Keratinocyte (primary cell): ENCODE measurements at regions not wholly inside any gene's neighbourhood (a gene's known extent, or its start where the extent isn't known, plus 50 kb on each side); places are given as distances from the start of the nearest gene placed in this dataset.

Experiments
- DNase-seq: peaks from one replicate; pipeline ENCODE4 v3.0.0-alpha.2; 2011; ENCODE audit warnings: low read depth, missing footprints, low spot score
- FAIRE-seq: peaks from 2 replicates; lab custom pipeline; 2011; peaks lifted over from hg19 to GRCh38; lab: Jason Lieb, UNC
- H2AFZ ChIP-seq: 2 replicates; pipeline ENCODE4 v1.6.0; 2012; ENCODE audit warnings: low read length, control low read depth, inconsistent platforms; ENCODE audit not compliant: control insufficient read depth
- H3K27ac ChIP-seq: 2 replicates; pipeline ENCODE4 v1.5.1; 2011; ENCODE audit warnings: low read length; ENCODE audit not compliant: control insufficient read depth, insufficient read depth
- H3K27me3 ChIP-seq: 3 replicates; pipeline ENCODE4 v1.6.0; 2011; ENCODE audit warnings: low read length; ENCODE audit not compliant: control insufficient read depth, insufficient read depth; ENCODE audit errors: extremely low read depth
- H3K36me3 ChIP-seq, 2 experiments: 2 replicates in 1 of 2; 3 replicates in 1 of 2; pipeline ENCODE4 v1.5.1; 2011; ENCODE audit warnings: low read length in 2 of 2, mild to moderate bottlenecking in 1 of 2; ENCODE audit not compliant: control insufficient read depth in 2 of 2, insufficient read depth in 2 of 2; ENCODE audit errors: extremely low read depth in 1 of 2
- H3K4me1 ChIP-seq: 3 replicates; pipeline ENCODE4 v1.5.1; 2011; ENCODE audit warnings: low read length; ENCODE audit not compliant: control insufficient read depth, insufficient read depth; ENCODE audit errors: extremely low read depth
- H3K4me2 ChIP-seq: 3 replicates; pipeline ENCODE4 v1.6.0; 2011; ENCODE audit warnings: low read depth, low read length; ENCODE audit not compliant: control insufficient read depth, insufficient read depth; ENCODE audit errors: extremely low read depth
- H3K4me3 ChIP-seq, 3 experiments: fragments of 200-600 bp in 1 of 3; sonication (generic) in 1 of 3; 2 replicates in 2 of 3; 3 replicates in 1 of 3; pipeline ENCODE4 v1.5.1; 2011 to 2016; ENCODE audit warnings: low read length in 3 of 3, mild to moderate bottlenecking in 3 of 3, control low read depth in 2 of 3, inconsistent platforms in 1 of 3, low read depth in 1 of 3, mixed read lengths in 1 of 3, mixed run types in 1 of 3, moderate library complexity in 1 of 3; ENCODE audit not compliant: control insufficient read depth in 2 of 3, insufficient read depth in 2 of 3; ENCODE audit errors: extremely low read depth in 1 of 3
- H3K79me2 ChIP-seq: 2 replicates; pipeline ENCODE4 v1.6.0; 2012; ENCODE audit warnings: low read length; ENCODE audit not compliant: control insufficient read depth, insufficient read depth
- H3K9ac ChIP-seq: 3 replicates; pipeline ENCODE4 v1.6.0; 2011; ENCODE audit warnings: low read length; ENCODE audit not compliant: control insufficient read depth, insufficient read depth; ENCODE audit errors: extremely low read depth
- H3K9me1 ChIP-seq: 3 replicates; pipeline ENCODE4 v1.6.0; 2011; ENCODE audit warnings: low read length; ENCODE audit not compliant: control insufficient read depth, insufficient read depth; ENCODE audit errors: extremely low read depth
- H3K9me3 ChIP-seq: 2 replicates; pipeline ENCODE4 v1.5.1; 2012; ENCODE audit warnings: low read depth, low read length; ENCODE audit not compliant: control insufficient read depth
- H4K20me1 ChIP-seq: 3 replicates; pipeline ENCODE4 v1.6.0; 2011; ENCODE audit warnings: low read length; ENCODE audit not compliant: control insufficient read depth, insufficient read depth; ENCODE audit errors: extremely low read depth
- CTCF ChIP-seq, 3 experiments: IDR thresholded peaks in 1 of 3; conservative IDR thresholded peaks in 1 of 3; optimal IDR thresholded peaks in 1 of 3; 2 replicates in 2 of 3; 3 replicates in 1 of 3; pipeline versions ENCODE3 to v1.5.1; 2011; ENCODE audit warnings: low read length in 3 of 3, mild to moderate bottlenecking in 3 of 3, moderate library complexity in 2 of 3, control low read depth in 1 of 3, inconsistent platforms in 1 of 3; ENCODE audit not compliant: insufficient read depth in 2 of 3; ENCODE audit errors: extremely low read depth in 1 of 3
- EZH2 ChIP-seq: IDR thresholded peaks from one replicate; pipeline ENCODE4 v1.6.1; 2012; ENCODE audit warnings: inconsistent platforms, mild to moderate bottlenecking, low read length, moderate library complexity
- dilution Hi-C: fragments of 300-500 bp; cut with MboI; formaldehyde crosslinking; loops from one replicate; pipeline ENCODE4 v1.7.0; 2020; ENCODE audit warnings: low sequenced_read_pairs; ENCODE audit not compliant: extremely low pct_ligation_motif_present

GRCh38 chr4:176005766-176006165 lies 59.9 kb upstream of the WDR17 start:
- H3K9me3 ChIP-seq, result no peaks in the 10 kb centered on the region
- TF ChIP-seq EZH2 (no peak), CTCF (optimal IDR thresholded peaks at IDR 0.05 in 1 of 3, IDR thresholded peaks at IDR 0.05 in 1 of 3, conservative IDR thresholded peaks at IDR 0.05 in 1 of 3; ENCODE audit: extremely low read depth in 1 of 3, insufficient read depth in 2 of 3, low read length in 3 of 3) (no peak)
- H3K79me2 ChIP-seq, result no peaks in the 10 kb centered on the region
- no peaks in the 10 kb centered on the region for H4K20me1 ChIP-seq
- DNase-seq (no peak), FAIRE-seq (no peak)
- dilution Hi-C loops, result no loop called here
- H3K4me1 ChIP-seq, result peaks cover 3% of the 10 kb centered on the region
- H3K27me3 ChIP-seq, result peaks cover 22% of the 10 kb centered on the region
- H2AFZ ChIP-seq, result no peak overlapping the region
- H3K9ac ChIP-seq, result no peak overlapping the region
- H3K4me2 ChIP-seq, result no peak overlapping the region
- H3K9me1 ChIP-seq, result no peaks in the 10 kb centered on the region
- H3K27ac ChIP-seq, result no peak overlapping the region
- H3K36me3 ChIP-seq, result no peaks in the 10 kb centered on the region
- no peak overlapping the region for H3K4me3 ChIP-seq

GRCh38 chr4:176009254-176009653 lies 56.4 kb upstream of the WDR17 start:
- FAIRE-seq, result no peak
- no peak for DNase-seq
- dilution Hi-C loops, result no loop called here
- Histone ChIP-seq H3K27me3 (peaks cover 5% of the 10 kb centered on the region), H2AFZ (no peak overlapping the region), H3K36me3 (no peaks in the 10 kb centered on the region), H3K9ac (no peak overlapping the region), H3K27ac (no peak overlapping the region), H3K79me2 (no peaks in the 10 kb centered on the region), H3K4me2 (no peak overlapping the region), H3K4me1 (no peaks in the 10 kb centered on the region), H3K9me1 (no peaks in the 10 kb centered on the region), H3K9me3 (no peaks in the 10 kb centered on the region), H3K4me3 (no peak overlapping the region), H4K20me1 (no peaks in the 10 kb centered on the region)
- no peak for TF ChIP-seq CTCF (optimal IDR thresholded peaks at IDR 0.05 in 1 of 3, IDR thresholded peaks at IDR 0.05 in 1 of 3, conservative IDR thresholded peaks at IDR 0.05 in 1 of 3; ENCODE audit: extremely low read depth in 1 of 3, insufficient read depth in 2 of 3, low read length in 3 of 3)
- TF ChIP-seq EZH2, result no peak
